Epidermal melanocyte (primary cell): ENCODE measurements at regions not wholly inside any gene's neighbourhood (a gene's known extent, or its start where the extent isn't known, plus 50 kb on each side); places are given as distances from the start of the nearest gene placed in this dataset.
"Not testable (repeated sequence)": the region's sequence is repeated elsewhere in the genome, so short reads cannot be mapped to it uniquely, and the experiment has no call there.

Source experiments
- DNase-seq: peaks from one replicate; pipeline ENCODE4 v3.0.0; 2011; ENCODE audit warnings: low spot score; ENCODE audit not compliant: insufficient read length

DNA sequence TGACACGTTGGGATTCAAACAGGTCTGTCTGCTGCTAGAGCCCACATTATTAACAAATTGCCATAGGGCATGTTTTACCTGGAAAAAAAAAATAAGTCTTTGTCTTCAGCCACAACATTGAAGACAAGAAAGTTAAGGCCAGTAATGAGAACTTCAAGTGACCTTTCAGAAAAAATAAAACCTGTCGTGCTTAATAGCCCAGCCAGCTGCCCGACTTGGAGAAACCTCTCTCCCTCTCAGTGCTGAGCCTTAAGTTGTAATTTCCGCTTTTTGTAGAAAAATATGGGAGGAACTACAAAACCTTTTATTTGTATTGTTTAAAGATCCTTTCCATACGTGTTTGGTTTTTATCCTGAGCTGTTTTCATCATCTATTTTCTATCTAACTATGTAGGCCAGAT is 454.3 kb upstream of the SLITRK6 start:
- not testable (repeated sequence) for DNase-seq

DNA sequence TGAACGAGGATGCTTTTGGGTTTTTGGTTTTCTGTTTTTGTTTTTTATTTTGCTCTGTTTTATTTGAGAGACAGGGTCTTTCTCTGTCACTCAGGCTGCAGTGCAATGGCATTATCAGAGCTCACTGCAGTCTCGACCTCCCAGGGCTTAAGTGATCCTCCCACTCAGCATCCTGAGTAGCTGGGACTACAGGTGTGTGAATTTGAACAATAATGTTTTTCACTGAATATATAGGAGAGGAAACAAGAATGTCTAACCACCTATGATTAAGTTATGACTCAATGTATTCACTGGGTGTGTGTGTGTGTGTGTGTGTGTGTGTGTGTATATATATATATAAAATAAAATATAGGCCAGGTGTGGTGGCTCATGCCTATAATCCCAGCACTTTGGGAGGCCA is 456.6 kb upstream of the SLITRK6 start:
- not testable (repeated sequence) for DNase-seq

DNA sequence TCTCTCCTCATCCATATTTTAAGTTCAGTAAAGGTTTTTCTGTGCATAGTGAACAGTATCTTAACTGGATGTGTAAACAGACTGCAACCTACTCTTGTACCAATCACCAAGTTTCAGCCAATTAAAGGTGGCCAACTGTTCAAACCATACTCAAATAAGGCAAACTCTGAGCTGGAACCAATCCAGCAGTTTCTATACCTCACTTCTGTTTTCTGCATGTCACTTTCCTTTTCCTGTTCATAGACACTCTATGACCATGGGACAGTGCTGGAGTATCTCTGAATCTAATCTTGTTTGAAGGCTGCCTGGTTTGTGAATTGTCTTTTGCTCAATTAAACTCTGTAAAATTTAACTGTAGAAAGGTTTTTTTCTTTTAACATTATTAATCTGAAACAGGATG is 470.3 kb upstream of the SLITRK6 start:
- no peak for DNase-seq

DNA sequence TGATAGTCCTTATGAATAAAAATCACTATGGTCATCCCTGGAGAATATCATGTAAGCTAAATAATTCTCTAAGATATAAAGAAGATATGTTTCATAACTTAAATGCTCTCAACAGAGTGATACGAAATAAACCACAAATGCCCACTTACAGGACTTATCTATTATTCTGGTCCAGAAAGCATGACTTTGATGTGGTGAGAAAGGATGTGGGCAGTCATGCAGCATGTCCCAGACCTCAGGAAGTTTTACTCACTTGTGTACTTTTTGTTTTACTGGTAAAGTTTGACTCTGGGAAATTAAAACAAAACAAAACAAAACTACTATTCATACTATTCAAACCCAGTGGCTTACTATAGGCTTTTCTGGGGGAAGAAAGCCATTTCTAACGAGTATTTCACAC is 483.2 kb upstream of the SLITRK6 start:
- DNase-seq = no peak

DNA sequence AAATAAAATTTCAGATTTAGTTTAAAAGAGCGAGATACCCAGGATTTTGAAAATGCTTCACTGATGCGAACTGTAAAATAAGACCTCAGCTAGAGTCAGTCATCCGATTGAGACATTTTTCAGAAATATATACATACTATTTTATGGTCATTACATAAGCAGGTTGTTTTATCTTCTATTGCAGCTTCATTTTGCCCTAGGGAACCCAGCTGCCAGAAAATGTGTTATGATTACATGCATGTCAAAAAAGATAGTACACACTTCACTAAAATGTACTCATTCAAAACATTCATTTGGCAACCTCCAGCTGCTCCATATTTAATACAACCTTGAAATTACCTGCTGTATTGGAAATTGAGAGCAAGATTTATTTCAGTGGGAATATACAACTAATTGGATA is 483.8 kb upstream of the SLITRK6 start:
- DNase-seq = no peak

DNA sequence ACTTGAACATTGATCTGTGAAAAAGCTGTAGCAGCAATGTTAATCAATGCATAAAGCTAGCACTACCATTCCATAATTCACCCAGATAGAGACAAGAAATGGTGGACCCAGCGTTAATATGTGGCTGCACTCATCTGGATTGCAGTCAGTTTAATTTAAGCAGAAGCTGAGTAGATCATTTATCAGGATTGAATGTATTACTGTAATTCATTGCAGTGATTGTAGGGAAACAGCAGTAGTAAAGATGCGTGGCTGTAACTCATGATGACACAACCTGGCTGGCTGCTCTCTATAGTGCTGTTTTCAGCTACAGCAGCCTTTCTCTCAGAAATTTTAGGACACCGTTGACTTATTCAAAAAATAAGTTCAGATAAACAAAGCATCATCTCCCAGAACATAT is 499.5 kb upstream of the SLITRK6 start:
- no peak for DNase-seq

DNA sequence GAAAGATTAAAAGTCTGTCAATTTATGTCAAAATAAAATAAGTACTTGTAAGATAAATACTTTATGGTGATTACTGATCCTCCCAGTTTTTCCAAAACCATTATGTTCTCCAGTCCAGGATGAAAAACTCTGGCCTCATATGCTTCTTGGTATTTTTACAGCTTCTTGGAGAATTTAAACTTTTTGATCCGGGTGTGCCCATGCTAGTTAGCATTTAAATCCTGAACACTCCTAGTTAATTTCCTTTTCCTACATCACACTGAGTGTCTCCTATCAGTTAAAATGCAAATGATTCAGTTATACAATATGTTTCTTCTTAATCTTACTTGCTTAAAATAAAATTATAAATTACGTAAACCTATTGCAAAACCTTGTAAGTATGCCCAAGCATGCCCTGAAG is 499.9 kb upstream of the SLITRK6 start:
- no peak for DNase-seq

DNA sequence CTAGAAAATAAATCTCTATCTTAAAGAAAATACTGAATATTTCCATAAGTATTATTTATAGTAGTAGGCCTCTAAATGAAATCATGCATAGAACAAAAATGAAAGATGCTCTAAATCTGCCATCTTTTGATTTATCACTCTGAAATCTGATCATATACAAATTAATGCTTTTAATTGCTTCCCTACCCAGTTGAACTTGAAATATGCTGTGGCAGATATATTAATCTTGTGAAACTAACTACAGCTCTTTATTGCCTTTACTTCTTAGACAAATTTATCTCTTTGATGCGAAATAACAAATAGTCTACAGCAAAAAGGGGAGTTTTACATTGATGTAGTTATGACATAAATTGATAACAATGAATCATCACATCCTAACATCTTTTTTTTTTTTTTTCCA is 510.7 kb upstream of the SLITRK6 start:
- no peak for DNase-seq

DNA sequence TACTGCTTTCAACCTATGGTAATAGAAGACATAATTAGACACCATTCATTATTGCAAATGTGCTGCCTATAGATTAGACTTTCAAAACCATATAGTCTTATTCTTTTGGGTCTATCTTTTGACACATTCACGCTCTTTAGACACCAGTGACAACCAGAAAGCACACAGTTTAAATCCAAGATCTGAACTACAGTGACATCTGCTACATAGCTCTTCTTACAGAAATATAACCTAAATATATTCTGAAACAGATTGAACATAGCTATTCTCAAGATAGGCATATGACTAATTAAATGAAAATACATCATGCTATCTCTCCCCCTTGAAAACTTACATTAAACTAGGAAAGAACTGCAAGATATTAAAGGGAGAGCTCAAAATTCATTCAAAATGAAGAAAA is 514.2 kb upstream of the SLITRK6 start:
- no peak for DNase-seq

DNA sequence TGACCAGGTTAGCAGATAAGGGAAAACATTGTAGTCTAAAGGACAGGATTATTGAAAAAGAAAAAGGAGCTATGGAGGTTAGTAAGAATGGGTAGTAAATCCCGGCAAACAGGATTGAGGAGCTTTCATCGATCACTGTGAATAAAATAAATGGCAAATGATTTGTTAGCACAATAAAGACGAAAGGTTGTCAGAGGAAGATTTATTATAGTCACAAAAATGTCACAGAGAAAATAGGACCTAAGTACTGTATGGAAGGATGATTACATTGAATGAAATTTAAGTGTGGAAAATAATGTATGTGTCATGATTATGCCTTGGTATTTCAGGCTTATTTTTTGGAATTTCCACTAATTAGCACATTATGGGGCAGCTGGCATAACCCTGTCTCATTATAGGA is 519.2 kb upstream of the SLITRK6 start:
- no peak for DNase-seq

DNA sequence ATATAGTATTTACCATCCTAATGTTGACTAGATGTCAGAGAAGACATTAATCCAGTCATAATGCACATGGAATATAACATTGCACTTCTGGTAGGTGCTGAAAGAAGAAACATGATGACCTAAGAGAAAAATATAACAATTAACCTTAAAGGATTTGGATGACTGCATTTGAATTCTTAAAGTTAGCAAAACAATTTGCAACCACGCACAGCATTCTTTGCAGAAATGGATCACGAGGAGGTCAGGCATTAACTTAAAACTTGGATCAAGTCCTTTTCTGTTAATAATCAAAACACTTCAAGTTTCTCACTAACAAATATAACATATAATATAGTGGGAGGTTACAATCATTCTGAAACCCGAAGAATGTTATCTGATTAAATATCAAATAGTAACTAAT is 525.0 kb upstream of the SLITRK6 start:
- DNase-seq = no peak

DNA sequence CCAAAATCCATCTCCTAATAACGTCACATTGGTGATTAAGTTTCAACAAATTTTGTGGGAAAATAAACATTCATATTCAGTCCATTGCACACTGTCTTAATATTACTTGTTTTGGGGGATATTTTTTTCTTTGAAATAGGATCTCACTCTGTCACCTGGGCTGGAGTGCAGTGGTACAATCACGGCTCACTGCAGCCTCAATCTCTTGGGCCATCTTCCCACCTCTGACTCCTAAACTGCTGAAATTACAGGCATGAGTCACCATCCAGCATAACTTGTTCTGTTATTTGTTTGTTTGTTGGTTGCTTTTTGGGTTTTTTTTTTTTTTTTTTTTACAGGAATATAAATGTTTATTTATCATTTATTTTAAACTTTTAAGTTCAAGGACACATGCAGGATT is 556.1 kb upstream of the SLITRK6 start:
- no peak for DNase-seq

DNA sequence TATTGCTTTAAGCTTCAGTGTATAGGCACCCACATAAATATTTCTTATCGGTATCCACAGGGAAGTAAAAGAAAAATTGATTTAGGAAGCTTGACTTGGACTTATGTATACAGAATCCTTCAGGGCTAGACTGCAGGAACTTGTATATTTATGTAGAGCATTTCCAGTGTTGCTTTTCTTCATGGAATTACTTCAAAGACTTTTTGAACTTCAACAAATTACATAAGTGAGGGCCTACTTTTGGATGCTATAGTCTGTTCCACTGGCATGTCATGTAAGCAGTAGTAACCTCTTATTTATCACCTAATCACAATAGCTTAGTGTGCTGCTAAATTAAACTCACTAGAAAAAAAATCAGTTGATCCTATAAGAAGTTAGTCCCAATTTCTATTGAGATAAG is 557.9 kb upstream of the SLITRK6 start:
- no peak for DNase-seq

DNA sequence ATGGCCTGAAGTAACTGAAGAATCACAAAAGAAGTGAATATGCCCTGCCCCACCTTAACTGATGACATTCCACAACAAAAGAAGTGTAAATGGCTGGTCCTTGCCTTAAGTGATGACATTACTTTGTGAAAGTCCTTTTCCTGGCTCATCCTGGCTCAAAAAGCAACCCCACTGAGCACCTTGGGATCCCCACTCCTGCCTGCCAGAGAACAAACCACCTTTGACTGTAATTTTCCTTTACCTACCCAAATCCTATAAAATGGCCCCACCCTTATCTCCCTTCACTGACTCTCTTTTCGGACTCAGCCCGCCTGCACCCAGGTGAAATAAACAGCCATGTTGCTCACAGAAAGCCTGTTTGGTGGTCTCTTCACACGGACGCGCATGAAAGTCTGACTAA is 564.5 kb upstream of the SLITRK6 start:
- not testable (repeated sequence) for DNase-seq

DNA sequence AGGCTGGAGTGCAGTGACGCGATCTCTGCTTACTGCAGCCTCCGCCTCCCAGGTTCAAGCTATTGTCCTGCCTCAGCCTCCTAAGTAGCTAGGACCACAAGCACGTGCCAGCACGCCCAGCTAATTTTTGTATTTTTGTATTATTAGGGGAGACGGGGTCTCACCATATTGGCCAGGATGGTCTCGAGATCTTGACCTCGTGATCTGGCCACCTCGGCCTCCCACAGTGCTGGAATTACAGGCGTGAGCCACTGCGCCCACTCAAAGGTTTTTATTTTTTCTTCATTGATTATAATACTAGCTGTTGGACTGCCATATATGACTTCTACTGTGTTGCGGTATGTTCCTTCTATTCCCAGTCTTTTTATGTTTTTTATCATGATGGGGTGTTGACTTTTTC is 569.7 kb upstream of the SLITRK6 start:
- no peak for DNase-seq

DNA sequence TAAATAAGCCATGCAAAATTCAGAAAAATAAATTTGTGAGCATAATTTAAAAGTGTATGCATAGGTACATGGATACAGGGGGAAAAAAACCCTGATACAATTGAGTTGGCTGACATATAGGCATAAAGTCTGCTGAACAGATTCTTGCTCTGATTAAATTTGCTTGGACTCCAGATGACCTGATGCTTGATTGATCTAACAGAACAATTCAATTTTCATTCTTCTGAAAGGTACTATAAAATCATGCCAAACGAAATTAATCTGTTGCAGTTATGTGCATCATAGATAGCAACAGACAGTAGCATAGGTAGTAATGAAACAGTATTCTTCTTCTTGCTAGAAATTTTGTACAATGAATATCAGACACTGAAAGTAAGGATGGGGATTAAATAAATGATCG is 578.2 kb upstream of the SLITRK6 start:
- DNase-seq = no peak

DNA sequence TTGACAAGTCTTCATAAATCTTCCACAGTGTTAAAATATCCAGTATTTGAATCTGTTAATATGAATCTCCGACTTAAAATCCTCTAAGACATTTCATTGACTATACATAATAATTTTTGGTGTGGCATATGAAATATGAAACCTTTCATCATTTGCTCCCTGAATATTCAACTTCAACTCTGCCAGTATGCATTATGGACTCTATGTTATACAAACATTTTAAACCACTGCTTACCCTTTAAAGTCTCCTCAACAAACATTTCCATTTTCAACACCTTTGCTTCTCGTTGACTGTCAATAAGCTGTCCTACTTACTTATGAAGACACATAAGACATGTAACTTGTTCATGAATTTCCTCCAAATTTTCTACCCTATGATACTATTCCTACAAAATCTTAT is 579.4 kb upstream of the SLITRK6 start:
- no peak for DNase-seq

DNA sequence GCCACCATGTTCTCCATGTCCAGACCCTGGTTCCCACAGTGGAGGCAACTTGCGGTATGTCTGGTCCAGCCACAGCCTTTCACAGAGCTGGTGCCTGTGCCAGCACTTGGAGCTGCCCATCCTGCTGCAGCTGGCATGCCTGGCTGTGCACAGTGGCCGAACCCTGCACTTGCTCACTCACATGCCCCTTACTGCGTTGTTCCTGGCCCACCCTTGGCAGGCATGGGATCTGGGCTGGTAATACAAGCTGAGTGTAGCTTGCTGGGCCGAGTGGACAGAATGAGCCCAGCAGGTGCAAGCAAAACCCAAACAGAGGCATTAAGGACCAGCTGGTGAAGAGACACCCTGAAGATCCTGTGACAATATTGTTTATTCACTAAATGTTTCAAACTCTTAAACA is 583.9 kb upstream of the SLITRK6 start:
- DNase-seq = no peak

DNA sequence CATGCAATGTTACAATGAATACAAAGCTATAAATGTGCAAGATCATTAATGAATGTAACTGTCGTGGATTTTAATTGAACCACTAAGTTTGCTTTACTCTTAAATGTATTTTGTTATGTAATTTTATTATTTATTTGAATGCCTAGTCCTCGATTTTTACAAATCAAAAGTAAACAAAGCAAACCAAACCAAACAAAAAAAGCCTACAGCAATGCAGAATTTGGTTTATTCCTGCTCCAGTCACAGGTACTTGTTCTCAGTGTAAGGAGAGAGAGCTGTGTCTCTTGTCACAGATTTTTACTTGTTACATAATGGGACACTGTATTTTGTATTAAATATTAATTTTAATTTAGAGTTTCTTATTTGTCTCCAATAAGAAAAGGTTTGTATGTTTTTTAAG is 584.3 kb upstream of the SLITRK6 start:
- no peak for DNase-seq

DNA sequence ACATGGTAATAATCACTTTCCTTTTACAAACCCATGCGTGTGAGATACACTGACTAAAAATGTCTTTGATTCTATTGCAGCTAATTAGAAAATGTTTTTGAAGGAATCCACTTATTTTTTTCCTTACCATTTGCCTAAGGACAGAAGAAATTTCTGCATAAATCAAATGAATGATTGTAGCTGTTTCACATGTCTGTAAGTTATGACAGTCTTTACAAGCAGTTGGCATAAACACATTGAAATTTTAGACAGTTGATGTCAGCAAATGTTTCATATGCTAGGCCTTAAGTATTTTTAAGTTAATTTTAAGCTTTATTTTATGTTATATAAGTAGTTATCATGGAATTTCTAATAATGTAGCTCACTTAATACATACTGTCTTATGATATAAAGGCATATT is 598.4 kb upstream of the SLITRK6 start:
- DNase-seq = no peak

DNA sequence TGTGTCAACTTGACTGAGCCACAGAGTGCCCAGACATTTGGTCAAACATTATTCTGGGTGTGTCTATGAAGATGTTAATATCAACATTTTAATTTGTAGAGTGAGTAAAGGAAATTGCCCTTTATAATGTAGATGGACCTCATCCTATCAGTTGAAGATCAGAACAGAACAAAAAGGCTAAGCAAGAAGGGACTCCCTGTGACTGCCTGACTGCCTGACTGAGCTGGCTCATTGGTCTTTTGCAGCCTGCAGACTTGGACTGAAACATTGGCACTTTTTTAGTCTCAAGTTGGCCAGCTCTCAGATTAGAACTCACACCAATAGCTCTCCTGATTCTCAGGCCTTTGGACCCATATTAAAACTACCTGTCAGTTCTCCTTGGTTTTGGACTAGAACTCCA is 600.4 kb upstream of the SLITRK6 start:
- DNase-seq = no peak

DNA sequence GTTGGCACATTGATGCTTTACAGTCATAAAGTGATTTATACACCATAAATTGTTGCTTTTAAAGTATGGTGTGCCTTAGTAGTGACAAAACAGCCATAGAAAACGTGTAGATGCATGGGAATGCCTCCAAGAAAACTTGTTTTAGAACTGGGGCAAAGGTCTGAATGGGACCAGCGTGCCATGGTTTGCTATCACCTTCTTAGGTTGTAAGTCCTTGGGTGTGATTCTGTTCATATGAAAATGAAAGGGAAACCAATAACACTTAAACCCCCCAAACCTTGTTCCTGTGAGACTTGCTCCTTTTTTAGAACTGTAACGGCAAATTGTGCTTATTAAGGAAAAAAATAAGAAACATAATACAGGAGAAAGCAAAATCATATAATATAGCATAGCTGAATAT is 603.3 kb upstream of the SLITRK6 start:
- no peak for DNase-seq

DNA sequence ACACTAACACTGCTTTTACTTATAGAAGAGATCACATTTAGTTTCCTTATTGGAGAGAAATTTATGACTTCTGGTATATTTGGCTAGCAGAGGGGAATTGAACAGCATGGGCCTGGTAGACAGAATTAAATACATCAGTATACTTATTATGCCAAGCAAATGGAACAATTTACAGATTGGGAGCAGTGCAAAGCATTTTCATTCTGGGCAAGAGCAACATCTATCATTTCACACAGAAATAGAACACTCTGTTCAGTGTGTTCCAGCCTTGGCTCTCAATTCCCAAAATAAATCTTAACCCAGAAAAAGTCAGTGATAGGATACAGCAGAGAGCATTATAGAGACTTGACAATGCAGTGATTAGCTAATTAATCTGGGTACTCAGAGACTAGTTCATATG is 604.0 kb upstream of the SLITRK6 start:
- DNase-seq = no peak

DNA sequence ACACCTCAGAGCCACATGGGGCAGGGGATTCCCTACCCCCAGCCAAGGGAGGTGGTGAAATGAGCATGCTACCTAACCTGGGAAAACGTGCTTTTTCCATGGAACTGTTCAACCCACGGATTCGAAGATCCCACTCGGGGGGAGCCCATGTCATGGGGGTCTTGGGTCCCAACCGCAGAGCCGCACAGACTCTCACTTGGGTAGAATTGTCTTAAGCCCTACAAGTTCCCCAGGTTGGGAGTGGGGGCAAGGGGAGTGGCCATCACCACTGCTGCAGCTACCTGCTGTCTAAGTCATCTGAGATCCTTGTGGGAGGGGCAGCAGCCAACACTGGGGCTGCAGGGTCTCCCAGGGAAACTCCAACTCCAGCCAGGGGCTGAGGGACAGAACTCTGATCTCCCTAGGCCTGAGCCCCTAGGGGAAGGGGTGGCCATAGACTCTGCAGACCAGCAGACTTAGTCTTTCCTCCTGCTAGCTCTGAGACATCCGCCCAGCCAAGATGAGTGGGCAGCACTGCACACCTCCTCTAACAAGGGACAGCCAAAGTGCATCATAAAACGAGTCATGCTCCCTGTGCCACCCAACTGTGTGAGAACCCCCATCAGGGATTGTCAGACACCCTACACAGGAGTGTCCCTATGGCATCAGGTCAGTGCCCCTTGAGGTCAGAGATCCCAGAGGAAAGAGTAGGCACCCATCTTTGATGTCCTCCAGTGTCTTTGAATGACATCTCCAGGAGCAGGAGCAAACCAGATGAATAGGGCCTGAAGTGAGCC is 610.4 kb upstream of the SLITRK6 start:
- DNase-seq = no peak
